ENCODE measurements at regions not wholly inside any gene's neighbourhood (a gene's known extent, or its start where the extent isn't known, plus 50 kb on each side); places are given as distances from the start of the nearest gene placed in this dataset.
A peak's percentile ranks its signal among the peaks of the same experiment; 100 is the strongest.

DNA sequence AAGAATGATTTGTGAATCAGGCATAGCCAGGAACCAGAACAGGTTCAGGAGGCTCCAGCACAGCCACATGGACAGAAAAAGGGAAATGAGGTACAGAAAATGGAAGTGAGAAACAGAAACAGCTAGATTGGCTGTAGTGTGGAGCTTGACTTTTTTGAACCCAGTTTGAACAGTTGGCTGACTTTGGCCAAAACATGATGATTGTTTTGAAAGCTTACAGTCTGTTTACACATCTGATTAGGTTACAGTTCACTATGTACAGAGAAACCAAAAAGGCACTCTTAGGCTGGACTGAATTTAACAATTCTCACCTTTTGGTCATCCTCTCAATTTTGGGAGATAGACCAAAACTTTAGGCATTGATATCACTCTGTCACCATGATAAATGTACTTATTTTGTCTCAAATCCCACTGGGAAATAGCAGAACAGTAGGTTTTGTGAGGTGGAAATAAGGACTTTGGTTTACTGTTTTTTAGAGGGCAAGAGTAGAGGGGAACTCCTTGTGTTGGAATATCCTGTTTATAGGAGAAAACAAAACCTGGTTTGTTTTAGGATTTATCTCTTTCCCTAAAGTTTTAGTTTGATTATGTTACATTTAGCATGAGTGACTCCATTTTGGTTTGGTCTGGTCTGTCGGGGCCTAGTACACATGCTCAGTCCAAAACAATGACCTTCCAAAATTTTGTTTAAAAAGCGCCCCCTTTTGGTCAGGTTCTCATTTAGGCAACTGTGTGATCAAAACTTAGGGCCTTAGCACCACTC lies 123.1 kb downstream of the OLIG3 start:
- TF ChIP-seq TBL1XR1 (IDR thresholded peaks at IDR 0.05; ENCODE audit: low read depth, low read length): no peak
- TF ChIP-seq, protein P1, sequence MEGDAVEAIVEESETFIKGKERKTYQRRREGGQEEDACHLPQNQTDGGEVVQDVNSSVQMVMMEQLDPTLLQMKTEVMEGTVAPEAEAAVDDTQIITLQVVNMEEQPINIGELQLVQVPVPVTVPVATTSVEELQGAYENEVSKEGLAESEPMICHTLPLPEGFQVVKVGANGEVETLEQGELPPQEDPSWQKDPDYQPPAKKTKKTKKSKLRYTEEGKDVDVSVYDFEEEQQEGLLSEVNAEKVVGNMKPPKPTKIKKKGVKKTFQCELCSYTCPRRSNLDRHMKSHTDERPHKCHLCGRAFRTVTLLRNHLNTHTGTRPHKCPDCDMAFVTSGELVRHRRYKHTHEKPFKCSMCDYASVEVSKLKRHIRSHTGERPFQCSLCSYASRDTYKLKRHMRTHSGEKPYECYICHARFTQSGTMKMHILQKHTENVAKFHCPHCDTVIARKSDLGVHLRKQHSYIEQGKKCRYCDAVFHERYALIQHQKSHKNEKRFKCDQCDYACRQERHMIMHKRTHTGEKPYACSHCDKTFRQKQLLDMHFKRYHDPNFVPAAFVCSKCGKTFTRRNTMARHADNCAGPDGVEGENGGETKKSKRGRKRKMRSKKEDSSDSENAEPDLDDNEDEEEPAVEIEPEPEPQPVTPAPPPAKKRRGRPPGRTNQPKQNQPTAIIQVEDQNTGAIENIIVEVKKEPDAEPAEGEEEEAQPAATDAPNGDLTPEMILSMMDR (IDR thresholded peaks at IDR 0.05 in 2 of 3, conservative IDR thresholded peaks at IDR 0.05 in 1 of 3; ENCODE audit: control insufficient read depth in 2 of 3, extremely low read depth in 1 of 3, insufficient read depth in 1 of 3, low read depth in 3 of 3, low read length in 3 of 3): peak in 2 of 3 experiments; percentile 10 to 28; a peak in 2 of 6 replicates
- TF ChIP-seq POLR2AphosphoS5 (IDR thresholded peaks at IDR 0.05; ENCODE audit: low read length): no peak
- TF ChIP-seq HDAC2 (IDR thresholded peaks at IDR 0.05): no peak
- no peak for TF ChIP-seq RCOR1 (conservative IDR thresholded peaks at IDR 0.05; ENCODE audit: low read depth, low read length)
- no peak for TF ChIP-seq RAD21 (IDR thresholded peaks at IDR 0.05; ENCODE audit: insufficient read depth, low read depth, low read length)
- TF ChIP-seq EP300 (IDR thresholded peaks at IDR 0.05; ENCODE audit: borderline replicate concordance in 1 of 2, control insufficient read depth in 1 of 2, low read depth in 2 of 2, low read length in 2 of 2): peak; percentile 15 to 19; a peak in 1 of 4 replicates

Data from GM12878 (cell line).